HL-60 (cell line): ENCODE measurements at regions not wholly inside any gene's neighbourhood (a gene's known extent, or its start where the extent isn't known, plus 50 kb on each side); places are given as distances from the start of the nearest gene placed in this dataset.

Experiments
- DNase-seq, 2 experiments: peaks; one replicate each; pipeline ENCODE4 v3.0.0-alpha.2; 2010 to 2020; ENCODE audit warnings: low read depth in 1 of 2, low spot score in 1 of 2
- H3K27ac ChIP-seq: fragments of 250-450 bp; sonication (Bioruptor Pico); replicated peaks from 2 replicates; pipeline ENCODE4 v1.5.1; 2020; ENCODE audit warnings: mild to moderate bottlenecking, moderate library complexity
- H3K27me3 ChIP-seq: fragments of 250-450 bp; sonication (Bioruptor Pico); 2 replicates; pipeline ENCODE4 v1.5.1; 2021; ENCODE audit warnings: mild to moderate bottlenecking, moderate library complexity; ENCODE audit not compliant: insufficient read depth, poor library complexity, severe bottlenecking
- H3K4me3 ChIP-seq: replicated peaks from 2 replicates; pipeline ENCODE4 v1.5.1; 2011; ENCODE audit warnings: mild to moderate bottlenecking, control low read depth, low read length; ENCODE audit not compliant: insufficient read depth
- GABPA ChIP-seq: IDR thresholded peaks from 2 replicates; pipeline ENCODE4 v1.6.1; 2012; ENCODE audit warnings: low read depth
- POLR2AphosphoS5 ChIP-seq: IDR thresholded peaks from 2 replicates; pipeline ENCODE4 v1.6.1; 2012; ENCODE audit warnings: low read depth
- SPI1 ChIP-seq: IDR thresholded peaks from 2 replicates; pipeline ENCODE4 v1.6.1; 2012; ENCODE audit warnings: low read depth, mild to moderate bottlenecking, borderline replicate concordance
- TF ChIP-seq, protein P1 (sequence below): IDR thresholded peaks from one replicate; pipeline ENCODE4 v1.5.1; 2011; ENCODE audit warnings: low read length, control low read depth, inconsistent platforms; ENCODE audit not compliant: insufficient read depth
- TF ChIP-seq, protein P2 (sequence below): IDR thresholded peaks from 2 replicates; pipeline ENCODE4 v1.6.1; 2012; ENCODE audit warnings: low read depth; ENCODE audit not compliant: insufficient replicate concordance

DNA sequence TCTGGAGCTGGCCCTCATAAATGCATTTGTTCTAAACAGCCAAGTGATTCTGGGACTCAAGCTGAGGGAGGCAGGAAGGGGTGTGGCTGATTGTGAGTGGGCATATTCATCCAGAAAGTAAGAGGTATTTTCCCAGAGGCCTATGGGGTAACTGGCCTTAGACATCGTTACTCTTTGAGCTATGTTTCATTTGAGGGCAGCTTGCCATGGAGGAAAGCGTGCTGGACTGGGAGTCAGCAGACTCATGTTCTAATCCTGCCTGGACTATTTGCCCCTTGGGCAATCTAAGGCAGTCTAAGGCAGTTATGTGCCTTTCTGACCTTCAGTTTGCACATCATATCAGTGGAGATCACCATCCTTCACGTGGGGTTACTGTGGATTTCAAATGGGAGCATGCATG, 93.5 kb upstream of the SLC14A2 start:
- TF ChIP-seq GABPA, result no peak
- TF ChIP-seq, protein P1, sequence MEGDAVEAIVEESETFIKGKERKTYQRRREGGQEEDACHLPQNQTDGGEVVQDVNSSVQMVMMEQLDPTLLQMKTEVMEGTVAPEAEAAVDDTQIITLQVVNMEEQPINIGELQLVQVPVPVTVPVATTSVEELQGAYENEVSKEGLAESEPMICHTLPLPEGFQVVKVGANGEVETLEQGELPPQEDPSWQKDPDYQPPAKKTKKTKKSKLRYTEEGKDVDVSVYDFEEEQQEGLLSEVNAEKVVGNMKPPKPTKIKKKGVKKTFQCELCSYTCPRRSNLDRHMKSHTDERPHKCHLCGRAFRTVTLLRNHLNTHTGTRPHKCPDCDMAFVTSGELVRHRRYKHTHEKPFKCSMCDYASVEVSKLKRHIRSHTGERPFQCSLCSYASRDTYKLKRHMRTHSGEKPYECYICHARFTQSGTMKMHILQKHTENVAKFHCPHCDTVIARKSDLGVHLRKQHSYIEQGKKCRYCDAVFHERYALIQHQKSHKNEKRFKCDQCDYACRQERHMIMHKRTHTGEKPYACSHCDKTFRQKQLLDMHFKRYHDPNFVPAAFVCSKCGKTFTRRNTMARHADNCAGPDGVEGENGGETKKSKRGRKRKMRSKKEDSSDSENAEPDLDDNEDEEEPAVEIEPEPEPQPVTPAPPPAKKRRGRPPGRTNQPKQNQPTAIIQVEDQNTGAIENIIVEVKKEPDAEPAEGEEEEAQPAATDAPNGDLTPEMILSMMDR, result no peak

GRCh38 chr18:45522371-45522770, 92.9 kb upstream of the SLC14A2 start:
- Histone ChIP-seq H3K27me3 (no peaks in the 10 kb centered on the region), H3K27ac (no peak overlapping the region), H3K4me3 (no peak overlapping the region)
- DNase-seq, result no peak
- TF ChIP-seq, protein P2, sequence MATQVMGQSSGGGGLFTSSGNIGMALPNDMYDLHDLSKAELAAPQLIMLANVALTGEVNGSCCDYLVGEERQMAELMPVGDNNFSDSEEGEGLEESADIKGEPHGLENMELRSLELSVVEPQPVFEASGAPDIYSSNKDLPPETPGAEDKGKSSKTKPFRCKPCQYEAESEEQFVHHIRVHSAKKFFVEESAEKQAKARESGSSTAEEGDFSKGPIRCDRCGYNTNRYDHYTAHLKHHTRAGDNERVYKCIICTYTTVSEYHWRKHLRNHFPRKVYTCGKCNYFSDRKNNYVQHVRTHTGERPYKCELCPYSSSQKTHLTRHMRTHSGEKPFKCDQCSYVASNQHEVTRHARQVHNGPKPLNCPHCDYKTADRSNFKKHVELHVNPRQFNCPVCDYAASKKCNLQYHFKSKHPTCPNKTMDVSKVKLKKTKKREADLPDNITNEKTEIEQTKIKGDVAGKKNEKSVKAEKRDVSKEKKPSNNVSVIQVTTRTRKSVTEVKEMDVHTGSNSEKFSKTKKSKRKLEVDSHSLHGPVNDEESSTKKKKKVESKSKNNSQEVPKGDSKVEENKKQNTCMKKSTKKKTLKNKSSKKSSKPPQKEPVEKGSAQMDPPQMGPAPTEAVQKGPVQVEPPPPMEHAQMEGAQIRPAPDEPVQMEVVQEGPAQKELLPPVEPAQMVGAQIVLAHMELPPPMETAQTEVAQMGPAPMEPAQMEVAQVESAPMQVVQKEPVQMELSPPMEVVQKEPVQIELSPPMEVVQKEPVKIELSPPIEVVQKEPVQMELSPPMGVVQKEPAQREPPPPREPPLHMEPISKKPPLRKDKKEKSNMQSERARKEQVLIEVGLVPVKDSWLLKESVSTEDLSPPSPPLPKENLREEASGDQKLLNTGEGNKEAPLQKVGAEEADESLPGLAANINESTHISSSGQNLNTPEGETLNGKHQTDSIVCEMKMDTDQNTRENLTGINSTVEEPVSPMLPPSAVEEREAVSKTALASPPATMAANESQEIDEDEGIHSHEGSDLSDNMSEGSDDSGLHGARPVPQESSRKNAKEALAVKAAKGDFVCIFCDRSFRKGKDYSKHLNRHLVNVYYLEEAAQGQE, result no peak
- TF ChIP-seq GABPA (no peak), POLR2AphosphoS5 (no peak), SPI1 (no peak)
- TF ChIP-seq, protein P1, result no peak

More for the DNA sequence above, 93.5 kb upstream of the SLC14A2 start:
- H3K4me3 ChIP-seq, result no peak overlapping the region
- DNase-seq, result no peak
- no peaks in the 10 kb centered on the region for H3K27me3 ChIP-seq
- no peak overlapping the region for H3K27ac ChIP-seq

GRCh38 chr18:45525301-45525700, 90.0 kb upstream of the SLC14A2 start:
- DNase-seq, result no peak
- no peak overlapping the region for H3K27ac ChIP-seq
- H3K4me3 ChIP-seq, result no peak overlapping the region
- TF ChIP-seq, protein P1, result no peak
- TF ChIP-seq SPI1, result no peak
- H3K27me3 ChIP-seq, result no peaks in the 10 kb centered on the region

DNA sequence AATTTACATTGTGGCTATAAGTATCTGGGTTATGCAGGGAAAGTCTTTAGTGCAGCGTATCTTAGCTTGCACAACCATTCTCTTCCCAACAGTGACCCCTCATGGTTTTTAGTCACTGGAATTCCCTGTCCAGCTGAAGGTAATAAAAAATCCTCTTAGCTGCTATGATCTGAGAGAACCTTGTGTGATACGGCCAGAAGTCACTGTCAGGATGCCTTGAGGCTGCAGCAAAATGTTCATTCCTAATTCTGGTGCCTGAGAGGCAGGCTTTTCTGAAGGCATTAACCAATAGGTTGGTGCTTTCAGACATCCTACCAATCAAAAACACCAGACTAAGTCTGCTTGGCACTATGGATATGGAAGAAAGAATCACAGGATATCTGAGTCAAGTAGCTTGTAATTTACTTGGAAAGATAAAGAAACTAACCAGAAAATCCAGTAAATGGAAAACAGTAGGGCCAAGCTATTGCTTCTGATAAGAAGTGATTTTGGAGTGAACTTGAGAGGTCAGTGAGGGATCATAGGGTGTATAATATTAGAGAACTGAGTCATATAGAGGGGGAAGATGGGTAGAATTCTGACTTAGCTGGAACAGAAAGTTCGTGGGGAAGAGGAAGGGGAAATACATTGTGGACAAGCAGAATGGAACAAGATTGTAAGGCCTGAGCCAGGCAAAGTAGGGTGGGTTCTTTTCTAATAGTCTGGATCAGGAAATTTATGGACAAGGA, 89.0 kb upstream of the SLC14A2 start:
- DNase-seq, result no peak
- no peak overlapping the region for H3K4me3 ChIP-seq
- H3K27me3 ChIP-seq, result no peaks in the 10 kb centered on the region
- H3K27ac ChIP-seq, result no peak overlapping the region
- TF ChIP-seq POLR2AphosphoS5 (no peak), SPI1 (no peak), GABPA (no peak)
- TF ChIP-seq, protein P2, result no peak
- TF ChIP-seq, protein P1, result no peak
